HG03378 (cell line): ENCODE measurements at regions not wholly inside any gene's neighbourhood (a gene's known extent, or its start where the extent isn't known, plus 50 kb on each side); places are given as distances from the start of the nearest gene placed in this dataset.
"Not testable (repeated sequence)": the region's sequence is repeated elsewhere in the genome, so short reads cannot be mapped to it uniquely, and the experiment has no call there.

Experiments
- ATAC-seq: cut with Tn5 transposase; IDR thresholded peaks from one replicate; pipeline ENCODE4 v1.9.1; 2021; ENCODE audit warnings: mild to moderate bottlenecking, moderate library complexity; ENCODE audit not compliant: unreplicated experiment

DNA sequence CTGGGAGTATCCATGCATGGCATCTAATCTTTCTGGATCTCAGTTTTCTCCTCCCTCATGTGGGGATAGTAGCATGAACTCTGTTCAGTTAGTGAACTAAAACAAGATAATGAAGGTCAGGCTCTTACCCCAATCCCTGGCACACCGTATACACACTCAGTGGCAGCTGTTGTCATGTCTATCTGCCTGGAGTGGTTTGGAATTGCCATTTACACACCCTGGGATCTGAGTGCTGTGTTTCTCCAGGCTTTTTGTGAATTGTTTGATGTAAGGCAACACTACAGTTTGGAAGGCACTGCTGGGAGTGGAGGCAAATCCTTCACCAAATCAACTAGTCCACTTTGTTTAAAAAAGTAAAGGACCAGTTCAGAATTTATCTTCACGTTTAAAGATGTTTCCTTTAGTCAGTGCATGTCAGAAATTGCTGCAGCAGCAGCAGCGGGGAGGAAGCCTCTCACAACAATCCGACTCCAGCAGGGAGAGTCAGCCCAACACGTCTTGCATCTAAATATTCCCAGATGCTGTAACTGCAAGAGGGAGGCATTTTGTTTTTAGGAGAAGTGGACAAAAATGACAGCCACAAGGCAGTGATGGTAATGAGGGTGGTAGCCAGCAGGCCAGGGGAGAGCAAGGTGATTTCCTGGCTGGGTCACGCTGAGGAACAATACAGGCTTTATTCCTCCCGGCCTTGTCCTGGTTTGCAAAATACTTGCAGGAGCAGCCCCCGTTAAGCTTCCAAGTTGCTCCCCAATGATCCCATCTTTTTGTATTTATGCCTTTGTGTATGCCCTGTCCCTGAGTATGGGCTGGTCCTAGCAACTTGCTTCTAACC, 128.5 kb upstream of the LRIG1 start:
- ATAC-seq = no peak

DNA sequence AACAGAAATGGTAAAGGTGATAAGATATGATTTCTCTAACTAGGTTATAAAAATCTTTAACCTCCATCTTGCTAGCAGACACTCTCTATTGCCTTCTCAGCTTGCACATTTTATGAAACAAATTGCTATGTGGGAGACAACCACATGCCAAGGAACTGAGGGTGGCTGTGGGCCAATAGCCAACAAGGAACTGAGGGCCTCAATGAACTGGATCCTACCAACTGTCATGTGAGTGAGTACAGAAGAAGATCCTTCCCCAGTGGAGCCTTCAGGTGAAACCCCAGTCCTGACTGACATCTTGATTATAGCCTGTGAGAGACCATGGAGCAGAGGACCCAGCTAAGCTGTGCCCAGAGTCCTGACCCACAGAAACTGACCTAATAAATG, 129.2 kb upstream of the LRIG1 start:
- no peak for ATAC-seq

DNA sequence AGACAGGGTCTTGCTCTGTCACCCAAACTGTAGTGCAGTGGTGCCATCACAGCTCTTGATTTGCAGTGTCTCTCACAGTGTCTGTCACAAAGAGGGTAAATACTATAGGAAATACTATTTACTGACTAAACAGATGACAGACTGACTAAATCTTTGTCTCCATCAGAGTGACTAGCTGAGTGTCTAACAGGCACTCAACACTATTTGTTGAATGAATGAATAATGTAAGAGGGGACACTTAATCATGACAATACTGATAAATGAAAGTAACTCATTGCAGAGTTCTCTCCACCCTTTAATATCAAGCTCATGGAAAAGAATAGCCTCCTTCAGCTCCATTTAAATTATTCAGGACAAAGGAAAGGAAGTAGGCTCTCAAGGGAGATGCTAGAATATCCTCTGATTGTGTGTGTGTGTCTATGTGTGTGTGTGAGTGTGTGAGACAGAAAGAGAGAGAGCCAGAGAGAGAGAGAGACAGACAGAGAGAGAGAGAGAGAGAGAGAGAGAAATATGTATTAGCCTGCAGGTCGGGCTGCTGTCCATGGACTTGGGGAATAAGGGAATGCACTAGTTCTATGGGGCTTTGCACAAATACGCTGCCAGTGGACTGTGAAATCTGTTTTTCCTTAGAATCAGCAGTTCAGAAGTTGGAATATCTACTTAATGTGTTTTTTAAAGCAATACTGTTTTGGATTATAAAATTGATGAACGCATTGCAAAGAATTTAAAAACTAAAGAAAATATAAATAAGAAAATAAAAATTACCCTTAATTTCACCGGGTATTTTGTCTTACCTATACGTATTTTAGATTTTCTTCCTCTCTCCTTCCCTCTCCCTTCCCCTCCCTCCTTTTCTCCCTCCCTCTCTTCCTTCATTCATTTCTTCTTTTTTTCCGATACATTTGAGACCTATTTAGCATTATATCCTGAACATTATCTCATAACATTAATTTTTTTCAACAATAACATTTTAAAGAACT, 132.9 kb upstream of the LRIG1 start:
- ATAC-seq = no peak

DNA sequence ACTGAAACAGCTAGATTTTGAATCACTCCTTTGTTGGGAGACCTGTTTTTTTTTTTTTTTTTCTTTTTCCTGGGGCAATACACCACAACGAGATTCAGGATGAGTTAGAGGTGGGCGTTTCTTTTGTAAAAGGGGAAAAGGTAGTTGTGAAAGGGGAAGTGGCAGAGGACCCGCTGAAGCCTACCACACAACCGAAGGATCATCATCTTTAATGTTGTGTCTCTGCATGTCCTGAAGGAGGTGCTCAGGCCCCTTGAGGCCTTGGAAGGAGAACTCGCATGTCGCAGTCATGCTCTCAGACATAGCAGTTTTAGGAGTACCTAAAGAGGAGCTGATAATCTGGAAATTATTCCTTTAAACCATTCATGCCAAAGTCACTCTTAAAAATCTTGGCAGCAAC, 137.9 kb upstream of the LRIG1 start:
- no peak for ATAC-seq

DNA sequence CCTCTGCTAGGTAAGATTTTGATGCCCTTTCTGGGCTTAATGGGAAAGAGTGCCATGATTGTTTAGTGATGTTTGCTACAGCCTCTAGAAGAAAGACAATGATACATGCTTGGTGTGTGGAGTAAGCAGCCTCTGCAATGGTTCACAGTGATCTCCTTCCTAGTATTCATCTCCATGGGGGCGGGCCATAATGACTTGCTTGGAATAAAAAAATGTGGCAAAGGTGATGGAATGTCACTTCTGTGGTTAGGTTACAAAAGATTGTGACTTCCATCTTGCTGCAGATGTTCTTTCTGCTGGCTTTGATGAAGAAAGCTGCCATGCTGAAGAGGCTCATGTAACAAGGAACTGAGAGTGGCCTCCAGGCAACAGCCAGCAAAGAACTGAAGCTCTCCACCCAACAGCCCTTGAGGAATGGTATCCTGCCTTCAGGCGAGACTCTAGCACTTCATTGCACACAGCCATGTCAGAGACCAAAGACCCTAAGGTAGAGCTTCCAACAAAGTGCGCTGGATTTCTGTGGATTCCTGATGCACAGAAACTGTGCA, 139.1 kb upstream of the LRIG1 start:
- no peak for ATAC-seq

GRCh38 chr3:66642019-66642418, 141.2 kb upstream of the LRIG1 start:
- no peak for ATAC-seq

DNA sequence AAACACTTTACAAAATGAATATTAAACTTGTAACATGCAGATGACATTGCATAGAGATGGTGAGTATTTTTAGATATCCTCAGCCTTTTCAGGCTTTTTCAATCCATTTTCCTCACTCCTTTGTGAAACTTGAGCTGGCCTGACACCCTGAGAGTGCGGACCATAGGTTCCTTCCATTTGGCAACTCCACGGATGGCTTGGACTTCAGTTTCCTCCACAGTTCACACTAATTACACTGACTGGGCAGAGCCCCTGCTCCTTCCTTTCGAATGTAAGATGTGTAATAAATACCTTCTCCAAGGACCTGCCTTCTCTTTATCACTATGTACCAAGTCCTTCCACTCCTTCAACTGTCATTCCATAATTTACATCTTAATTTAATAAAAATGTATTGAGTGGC, 141.7 kb upstream of the LRIG1 start:
- ATAC-seq = no peak

GRCh38 chr3:66644549-66644948, 143.7 kb upstream of the LRIG1 start:
- ATAC-seq = no peak

- ATAC-seq = no peak
Observed at GRCh38 chr3:66648975-66649374, 148.2 kb upstream of the LRIG1 start.

- not testable (repeated sequence) for ATAC-seq
Observed at GRCh38 chr3:66651520-66651919, 150.7 kb upstream of the LRIG1 start.

GRCh38 chr3:66652100-66652499, 151.3 kb upstream of the LRIG1 start:
- ATAC-seq = not testable (repeated sequence)

DNA sequence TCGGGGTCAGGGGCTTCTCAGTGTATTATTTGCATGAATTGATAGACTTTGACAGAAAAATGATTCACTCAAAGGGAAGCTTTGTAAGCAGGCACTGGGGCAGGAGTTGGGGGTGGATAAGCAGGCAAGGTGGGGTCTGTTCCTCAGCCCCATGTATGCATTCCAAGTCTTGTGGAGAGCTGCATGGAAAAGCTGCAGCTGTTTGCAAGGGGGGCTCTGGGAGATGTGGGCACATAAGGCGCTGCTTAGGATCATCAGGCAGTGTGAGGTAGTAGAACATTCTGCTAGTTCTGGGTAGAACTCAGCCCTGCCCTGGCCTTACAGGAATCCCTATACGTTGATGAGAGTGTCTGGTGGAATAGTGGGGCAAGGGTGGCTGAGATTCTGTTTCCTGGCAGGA, 154.2 kb upstream of the LRIG1 start:
- no peak for ATAC-seq

- ATAC-seq = no peak
Observed at GRCh38 chr3:66655671-66656070, 154.8 kb upstream of the LRIG1 start.

DNA sequence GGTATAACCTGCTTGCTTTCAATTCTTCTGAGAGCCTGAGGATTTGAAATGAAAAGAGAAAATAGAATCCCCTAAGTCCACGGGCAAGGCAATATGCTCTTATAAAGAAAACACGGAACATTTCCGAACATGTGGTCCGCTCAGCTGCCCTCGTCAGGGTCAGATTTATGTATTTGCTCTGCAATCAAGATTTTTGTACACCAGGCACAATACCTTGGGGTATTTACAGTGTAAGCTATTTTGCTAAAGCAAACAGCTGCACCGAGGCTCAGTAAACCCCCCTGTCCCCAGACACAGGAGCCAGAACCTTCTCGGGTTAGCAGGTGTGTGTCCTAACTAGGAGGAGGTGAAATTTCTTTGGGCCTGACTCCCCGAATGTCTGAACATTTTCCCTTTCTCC, 155.8 kb upstream of the LRIG1 start:
- ATAC-seq = no peak

DNA sequence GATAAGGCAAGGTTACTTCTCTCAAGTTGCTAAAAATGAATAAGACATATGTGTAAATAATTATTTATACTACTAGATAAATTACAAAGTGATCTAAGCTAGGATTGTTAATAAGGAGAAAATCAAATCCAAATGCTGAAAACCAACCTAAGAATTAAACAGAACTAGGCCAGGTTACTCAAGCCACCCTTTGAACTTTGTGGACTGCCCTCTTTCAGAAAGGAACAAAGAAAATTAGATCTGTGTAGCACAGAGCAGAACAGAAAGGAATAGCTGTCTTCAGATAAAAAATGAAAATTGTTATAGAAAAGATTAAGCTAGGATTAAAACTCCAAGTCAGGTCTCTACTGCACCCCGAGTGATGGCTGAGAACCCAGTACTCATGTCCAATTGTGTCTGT, 158.2 kb upstream of the LRIG1 start:
- no peak for ATAC-seq

DNA sequence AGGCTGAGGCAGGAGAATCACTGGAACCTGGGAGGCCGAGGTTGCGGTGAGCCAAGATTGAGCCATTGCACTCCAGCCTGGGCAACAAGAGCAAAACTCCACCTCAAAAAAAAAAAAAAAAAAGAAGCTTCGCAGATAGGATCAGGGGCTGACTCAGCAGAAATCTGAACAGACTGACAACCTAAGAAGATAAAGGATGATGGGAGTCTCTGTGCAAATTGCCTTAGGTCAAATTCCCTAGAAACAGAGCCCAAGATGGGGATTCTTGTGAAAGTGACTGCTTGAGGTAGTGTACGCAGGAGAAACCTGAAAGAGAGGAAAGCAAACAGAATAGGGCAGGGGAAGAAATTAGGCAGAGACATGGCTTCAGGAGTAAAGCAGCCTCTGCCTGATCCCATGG, 160.8 kb upstream of the LRIG1 start:
- no peak for ATAC-seq

GRCh38 chr3:66662894-66663293, 162.1 kb upstream of the LRIG1 start:
- no peak for ATAC-seq

GRCh38 chr3:66665021-66665695, 164.3 kb upstream of the LRIG1 start:
- no peak for ATAC-seq

GRCh38 chr3:66666362-66666761, 165.5 kb upstream of the LRIG1 start:
- ATAC-seq = no peak

DNA sequence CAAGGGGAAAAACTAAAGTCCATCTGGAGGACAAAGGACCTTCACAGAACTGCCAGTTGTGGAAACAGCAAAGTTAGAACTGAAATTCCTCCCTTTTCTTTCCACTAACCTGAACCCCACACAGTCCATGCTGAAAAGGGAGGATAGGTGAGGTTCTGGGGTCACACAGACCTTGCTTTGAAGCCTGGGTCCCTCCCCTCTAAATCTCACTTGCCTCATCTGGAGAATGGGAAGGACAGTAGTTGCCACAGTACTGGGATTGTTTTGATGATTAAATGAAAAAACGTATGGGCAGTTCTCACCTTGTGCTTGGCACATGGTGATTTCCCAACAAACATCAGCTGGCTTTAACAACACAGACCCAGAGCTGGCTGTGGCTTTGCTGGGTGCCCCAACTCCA, 166.4 kb upstream of the LRIG1 start:
- no peak for ATAC-seq

DNA sequence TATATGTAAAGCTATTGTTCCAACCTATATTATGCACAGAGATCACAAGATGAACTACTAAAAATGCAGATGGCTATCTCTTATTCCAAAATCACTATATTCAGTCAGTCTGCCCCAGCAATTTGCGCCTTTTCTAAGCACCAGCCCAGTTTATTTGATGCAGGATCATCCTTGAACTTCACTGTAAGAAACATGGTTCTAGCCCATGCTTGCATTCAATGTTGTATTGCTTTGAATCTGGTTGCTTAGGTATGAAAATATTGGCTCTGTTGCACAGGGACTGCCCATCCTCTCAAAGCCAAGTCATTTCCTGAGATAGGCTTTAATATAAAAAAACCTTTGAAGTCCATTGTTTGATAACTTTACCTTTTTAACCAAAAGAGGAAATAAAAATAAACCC, 170.5 kb upstream of the LRIG1 start:
- no peak for ATAC-seq
